ENCODE measurements at regions not wholly inside any gene's neighbourhood (a gene's known extent, or its start where the extent isn't known, plus 50 kb on each side); places are given as distances from the start of the nearest gene placed in this dataset.

GRCh38 chr14:97428808-97429440 is 631.7 kb downstream of the VRK1 start:
- TF ChIP-seq CTCF (IDR thresholded peaks at IDR 0.05) (no peak), POLR2A (IDR thresholded peaks at IDR 0.05) (no peak)
- H3K27me3 ChIP-seq = no peaks in the 10 kb centered on the region
- H3K4me3 ChIP-seq (replicated peaks in 1 of 3) = no peak overlapping the region
- 63 to 83% methylated on average over 2 of the region's 2 CpGs for WGBS, 2 donors
- H3K4me1 ChIP-seq = no peaks in the 10 kb centered on the region
- no peaks in the 10 kb centered on the region for H3K36me3 ChIP-seq
- DNase-seq = no peak
- intact Hi-C loops (cut with DNase I) = no loop called here
- H3K27ac ChIP-seq = no peak overlapping the region
- no peaks in the 10 kb centered on the region for H3K9me3 ChIP-seq

- Histone ChIP-seq H3K4me1 (no peaks in the 10 kb centered on the region), H3K4me3 (replicated peaks in 1 of 3) (no peak overlapping the region), H3K36me3 (no peaks in the 10 kb centered on the region), H3K27me3 (no peaks in the 10 kb centered on the region), H3K27ac (no peak overlapping the region), H3K9me3 (no peaks in the 10 kb centered on the region)
- 52 to 53% methylated on average over 6 of the region's 6 CpGs for WGBS, 2 donors
- DNase-seq = no peak
- intact Hi-C loops (cut with DNase I) = no loop called here
- TF ChIP-seq POLR2A (IDR thresholded peaks at IDR 0.05) = no peak
- TF ChIP-seq CTCF (IDR thresholded peaks at IDR 0.05) = no peak
Measured at GRCh38 chr14:97432586-97432985, 635.4 kb downstream of the VRK1 start.

- Histone ChIP-seq H3K27ac (no peak overlapping the region), H3K27me3 (no peaks in the 10 kb centered on the region), H3K4me1 (no peaks in the 10 kb centered on the region), H3K36me3 (no peaks in the 10 kb centered on the region), H3K9me3 (no peaks in the 10 kb centered on the region), H3K4me3 (replicated peaks in 1 of 3) (no peak overlapping the region)
- WGBS, 2 donors = 84 to 85% methylated on average over 9 of the region's 9 CpGs
- DNase-seq = no peak
- intact Hi-C loops (cut with DNase I) = no loop called here
- TF ChIP-seq POLR2A (IDR thresholded peaks at IDR 0.05) (no peak), CTCF (IDR thresholded peaks at IDR 0.05) (no peak)
Measured at GRCh38 chr14:97441740-97442362, 644.7 kb downstream of the VRK1 start.

GRCh38 chr14:97442363-97442762 is 645.2 kb downstream of the VRK1 start:
- WGBS, 2 donors = 100% methylated on average over 2 of the region's 2 CpGs
- Histone ChIP-seq H3K27me3 (no peaks in the 10 kb centered on the region), H3K36me3 (no peaks in the 10 kb centered on the region), H3K4me1 (no peaks in the 10 kb centered on the region), H3K4me3 (replicated peaks in 1 of 3) (no peak overlapping the region), H3K27ac (no peak overlapping the region), H3K9me3 (no peaks in the 10 kb centered on the region)
- intact Hi-C loops (cut with DNase I) = no loop called here
- DNase-seq = no peak
- TF ChIP-seq CTCF (IDR thresholded peaks at IDR 0.05) (no peak), POLR2A (IDR thresholded peaks at IDR 0.05) (no peak)

GRCh38 chr14:97443412-97443811 is 646.2 kb downstream of the VRK1 start:
- no peak overlapping the region for H3K4me3 ChIP-seq (replicated peaks in 1 of 3)
- H3K36me3 ChIP-seq = no peaks in the 10 kb centered on the region
- no peak overlapping the region for H3K27ac ChIP-seq
- 88 to 92% methylated on average over 3 of the region's 3 CpGs for WGBS, 2 donors
- intact Hi-C loops (cut with DNase I) = no loop called here
- TF ChIP-seq CTCF (IDR thresholded peaks at IDR 0.05) (no peak), POLR2A (IDR thresholded peaks at IDR 0.05) (no peak)
- no peaks in the 10 kb centered on the region for H3K27me3 ChIP-seq
- no peaks in the 10 kb centered on the region for H3K9me3 ChIP-seq
- no peak for DNase-seq
- H3K4me1 ChIP-seq = no peaks in the 10 kb centered on the region
